Glomerular endothelial cell (primary cell): ENCODE measurements at regions not wholly inside any gene's neighbourhood (a gene's known extent, or its start where the extent isn't known, plus 50 kb on each side); places are given as distances from the start of the nearest gene placed in this dataset.

Experiments used
- DNase-seq: peaks from one replicate; pipeline ENCODE4 v3.0.0-alpha.2; 2011; ENCODE audit warnings: low read depth, low spot score; ENCODE audit errors: extremely low read depth

- no peak for DNase-seq
These were observed 453.3 kb downstream of the KCNJ2 start for GRCh38 chr17:70622368-70623260.

GRCh38 chr17:70624211-70624610 lies 454.9 kb downstream of the KCNJ2 start:
- DNase-seq, result no peak

- no peak for DNase-seq
These were observed 460.6 kb downstream of the KCNJ2 start for GRCh38 chr17:70629902-70630301.

- DNase-seq, result no peak
These were observed 467.3 kb downstream of the KCNJ2 start for GRCh38 chr17:70636517-70637133.

GRCh38 chr17:70642059-70642458 lies 472.7 kb downstream of the KCNJ2 start:
- no peak for DNase-seq

GRCh38 chr17:70644096-70644495 lies 474.8 kb downstream of the KCNJ2 start:
- DNase-seq, result no peak

GRCh38 chr17:70646673-70647072 lies 477.3 kb downstream of the KCNJ2 start:
- DNase-seq, result no peak

- DNase-seq, result no peak
These were observed 478.8 kb downstream of the KCNJ2 start for GRCh38 chr17:70648166-70648565.

- no peak for DNase-seq
These were observed 484.5 kb downstream of the KCNJ2 start for GRCh38 chr17:70653850-70654249.

- no peak for DNase-seq
These were observed 485.4 kb downstream of the KCNJ2 start for GRCh38 chr17:70654706-70655105.

GRCh38 chr17:70655176-70655958 lies 486.0 kb downstream of the KCNJ2 start:
- no peak for DNase-seq

- no peak for DNase-seq
These were observed 489.0 kb downstream of the KCNJ2 start for GRCh38 chr17:70658317-70658716.

- no peak for DNase-seq
These were observed 489.5 kb downstream of the KCNJ2 start for GRCh38 chr17:70658840-70659239.

GRCh38 chr17:70661342-70662222 lies 492.2 kb downstream of the KCNJ2 start:
- DNase-seq, result no peak

GRCh38 chr17:70668276-70668937 lies 499.1 kb downstream of the KCNJ2 start:
- DNase-seq, result no peak

- no peak for DNase-seq
These were observed 499.8 kb downstream of the KCNJ2 start for GRCh38 chr17:70668938-70669778.

- DNase-seq, result no peak
These were observed 504.7 kb downstream of the KCNJ2 start for GRCh38 chr17:70674061-70674460.

GRCh38 chr17:70675070-70675590 lies 505.8 kb downstream of the KCNJ2 start:
- no peak for DNase-seq
